ENCODE measurements at regions not wholly inside any gene's neighbourhood (a gene's known extent, or its start where the extent isn't known, plus 50 kb on each side); places are given as distances from the start of the nearest gene placed in this dataset.

GRCh38 chr20:7264137-7264536, 496.7 kb downstream of the BMP2 start:
- no peak for DNase-seq

GRCh38 chr20:7269452-7269851, 502.0 kb downstream of the BMP2 start:
- DNase-seq: no peak

- DNase-seq: peak; percentile 1
Observed at GRCh38 chr20:7272512-7272911, 505.0 kb downstream of the BMP2 start.

- no peak for DNase-seq
Observed at GRCh38 chr20:7274870-7275269, 507.4 kb downstream of the BMP2 start.

- no peak for DNase-seq
Observed at GRCh38 chr20:7275645-7276237, 508.3 kb downstream of the BMP2 start.

GRCh38 chr20:7285918-7286556, 518.6 kb downstream of the BMP2 start:
- DNase-seq: peak; percentile 80

- no peak for DNase-seq
Observed at GRCh38 chr20:7291323-7291943, 523.9 kb downstream of the BMP2 start.

- DNase-seq: peak; percentile 3
Observed at GRCh38 chr20:7291946-7292345, 524.5 kb downstream of the BMP2 start.

GRCh38 chr20:7294816-7295360, 527.4 kb downstream of the BMP2 start:
- no peak for DNase-seq

GRCh38 chr20:7301807-7302206, 534.3 kb downstream of the BMP2 start:
- no peak for DNase-seq

- no peak for DNase-seq
Observed at GRCh38 chr20:7302250-7302649, 534.8 kb downstream of the BMP2 start.

- no peak for DNase-seq
Observed at GRCh38 chr20:7305976-7306375, 538.5 kb downstream of the BMP2 start.

GRCh38 chr20:7308163-7308562, 540.7 kb downstream of the BMP2 start:
- no peak for DNase-seq

GRCh38 chr20:7313047-7313446, 545.6 kb downstream of the BMP2 start:
- no peak for DNase-seq

- no peak for DNase-seq
Observed at GRCh38 chr20:7323957-7324356, 556.5 kb downstream of the BMP2 start.

- no peak for DNase-seq
Observed at GRCh38 chr20:7327810-7328209, 560.3 kb downstream of the BMP2 start.

- DNase-seq: no peak
Observed at GRCh38 chr20:7330850-7331249, 563.4 kb downstream of the BMP2 start.

GRCh38 chr20:7332169-7332568, 564.7 kb downstream of the BMP2 start:
- no peak for DNase-seq

GRCh38 chr20:7333841-7334240, 566.4 kb downstream of the BMP2 start:
- no peak for DNase-seq

- DNase-seq: no peak
Observed at GRCh38 chr20:7346026-7346425, 578.5 kb downstream of the BMP2 start.

GRCh38 chr20:7346562-7346961, 579.1 kb downstream of the BMP2 start:
- no peak for DNase-seq

GRCh38 chr20:7347409-7347808, 579.9 kb downstream of the BMP2 start:
- DNase-seq: no peak

- no peak for DNase-seq
Observed at GRCh38 chr20:7348253-7348652, 580.8 kb downstream of the BMP2 start.

- no peak for DNase-seq
Observed at GRCh38 chr20:7352165-7352564, 584.7 kb downstream of the BMP2 start.

Data from fibroblast of upper back skin (primary cell).